ENCODE measurements at regions not wholly inside any gene's neighbourhood (a gene's known extent, or its start where the extent isn't known, plus 50 kb on each side); places are given as distances from the start of the nearest gene placed in this dataset.

DNA sequence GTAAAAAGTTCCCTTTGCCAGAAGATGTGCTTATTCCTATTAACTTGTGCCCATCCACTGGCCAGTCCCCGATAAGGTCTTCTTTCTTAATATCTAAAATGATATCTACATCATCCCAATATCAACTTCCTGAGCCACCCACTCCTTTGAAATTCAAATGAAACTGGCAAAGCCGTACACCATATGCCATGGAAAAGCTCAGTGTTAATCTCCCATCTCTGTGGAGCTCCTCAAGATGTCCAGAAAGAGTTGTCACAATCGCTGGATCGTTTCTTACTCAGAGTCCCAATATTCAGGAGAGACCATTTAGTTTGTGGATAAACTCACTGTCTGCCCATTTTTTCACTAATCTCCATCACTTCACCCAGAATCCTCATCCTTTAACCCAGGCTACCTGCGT lies 420.7 kb downstream of the NPIPA8 start:
- no peak overlapping the region for H3K4me3 ChIP-seq (ENCODE audit: low read depth, low read length)
- CTCF ChIA-PET: no interaction called here

GRCh38 chr16:17914168-17914567 lies 422.4 kb downstream of the NPIPA8 start:
- ChIA-PET POLR2A (no interaction called here), CTCF (no interaction called here)
- H3K4me1 ChIP-seq (ENCODE audit: control insufficient read depth, insufficient read depth, low read length): no peaks in the 10 kb centered on the region
- H3K4me3 ChIP-seq (ENCODE audit: low read depth, low read length): no peak overlapping the region
- no peak overlapping the region for H3K27ac ChIP-seq (ENCODE audit: extremely low read depth, low read depth, low read length)
- no peaks in the 10 kb centered on the region for H3K36me3 ChIP-seq (ENCODE audit: control insufficient read depth in 2 of 2, insufficient read depth in 1 of 2, low read length in 2 of 2)
- TF ChIP-seq ZNF391 (tag by site-specific recombination; IDR thresholded peaks at IDR 0.05; ENCODE audit: borderline replicate concordance, low read depth) (no peak), ZNF529 (tag by site-specific recombination; IDR thresholded peaks at IDR 0.05; ENCODE audit: insufficient replicate concordance) (no peak), ZBTB48 (tag by site-specific recombination; IDR thresholded peaks at IDR 0.05) (no peak), GFI1B (tag by site-specific recombination; IDR thresholded peaks at IDR 0.05) (no peak), ZNF138 (tag by site-specific recombination; IDR thresholded peaks at IDR 0.05; ENCODE audit: borderline replicate concordance) (no peak), BCL11A (tag by site-specific recombination; IDR thresholded peaks at IDR 0.05; ENCODE audit: low read depth) (no peak), FEZF1 (tag by site-specific recombination; IDR thresholded peaks at IDR 0.05) (no peak), ZNF660 (tag by site-specific recombination; IDR thresholded peaks at IDR 0.05) (no peak), ZNF549 (tag by site-specific recombination; IDR thresholded peaks at IDR 0.05) (no peak), ZNF776 (tag by site-specific recombination; IDR thresholded peaks at IDR 0.05; ENCODE audit: borderline replicate concordance) (no peak), ZNF677 (tag by site-specific recombination; IDR thresholded peaks at IDR 0.05) (no peak), ZBTB17 (tag by site-specific recombination; IDR thresholded peaks at IDR 0.05) (no peak), ZNF426 (tag by site-specific recombination; IDR thresholded peaks at IDR 0.05) (no peak)
- TF ChIP-seq, protein P1, sequence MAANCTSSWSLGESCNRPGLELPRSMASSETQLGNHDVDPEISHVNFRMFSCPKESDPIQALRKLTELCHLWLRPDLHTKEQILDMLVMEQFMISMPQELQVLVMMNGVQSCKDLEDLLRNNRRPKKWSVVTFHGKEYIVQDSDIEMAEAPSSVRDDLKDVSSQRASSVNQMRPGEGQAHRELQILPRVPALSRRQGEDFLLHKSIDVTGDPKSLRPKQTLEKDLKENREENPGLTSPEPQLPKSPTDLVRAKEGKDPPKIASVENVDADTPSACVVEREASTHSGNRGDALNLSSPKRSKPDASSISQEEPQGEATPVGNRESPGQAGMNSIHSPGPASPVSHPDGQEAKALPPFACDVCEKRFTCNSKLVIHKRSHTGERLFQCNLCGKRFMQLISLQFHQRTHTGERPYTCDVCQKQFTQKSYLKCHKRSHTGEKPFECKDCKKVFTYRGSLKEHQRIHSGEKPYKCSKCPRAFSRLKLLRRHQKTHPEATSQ (tag by site-specific recombination; IDR thresholded peaks at IDR 0.05): no peak
- H3K9me3 ChIP-seq (ENCODE audit: control insufficient read depth, insufficient read depth, low read depth, low read length): no peaks in the 10 kb centered on the region

More for the DNA sequence above, 420.7 kb downstream of the NPIPA8 start:
- TF ChIP-seq ZBTB7A (tag by site-specific recombination; IDR thresholded peaks at IDR 0.05; ENCODE audit: low read depth) (no peak), MYNN (tag by site-specific recombination; IDR thresholded peaks at IDR 0.05; ENCODE audit: borderline replicate concordance) (no peak), ZNF404 (tag by site-specific recombination; IDR thresholded peaks at IDR 0.05) (no peak), ZBTB1 (tag by site-specific recombination; IDR thresholded peaks at IDR 0.05) (no peak), SCRT1 (tag by site-specific recombination; IDR thresholded peaks at IDR 0.05; ENCODE audit: borderline replicate concordance) (no peak), ZNF366 (tag by site-specific recombination; conservative IDR thresholded peaks at IDR 0.05) (no peak), ZNF280C (tag by site-specific recombination; IDR thresholded peaks at IDR 0.05) (no peak), ZBTB8A (tag by site-specific recombination; IDR thresholded peaks at IDR 0.05) (no peak), ZNF341 (tag by site-specific recombination; IDR thresholded peaks at IDR 0.05; ENCODE audit: low read depth) (no peak), ZFP41 (tag by site-specific recombination; IDR thresholded peaks at IDR 0.05; ENCODE audit: borderline replicate concordance) (no peak), SALL2 (tag by site-specific recombination; IDR thresholded peaks at IDR 0.05; ENCODE audit: borderline replicate concordance) (no peak), TCF7L2 (IDR thresholded peaks at IDR 0.05; ENCODE audit: borderline replicate concordance, low read depth, low read length) (no peak), HOXD13 (CRISPR knock-in tag; IDR thresholded peaks at IDR 0.05; ENCODE audit: borderline replicate concordance) (no peak), ZNF248 (tag by site-specific recombination; IDR thresholded peaks at IDR 0.05) (no peak), KLF10 (tag by site-specific recombination; IDR thresholded peaks at IDR 0.05) (no peak), KLF7 (tag by site-specific recombination; IDR thresholded peaks at IDR 0.05; ENCODE audit: borderline replicate concordance) (no peak), ELK4 (IDR thresholded peaks at IDR 0.05; ENCODE audit: borderline replicate concordance, low read depth, low read length) (no peak), BCL11B (tag by site-specific recombination; IDR thresholded peaks at IDR 0.05; ENCODE audit: low read depth) (no peak)
- TF ChIP-seq, protein P2, sequence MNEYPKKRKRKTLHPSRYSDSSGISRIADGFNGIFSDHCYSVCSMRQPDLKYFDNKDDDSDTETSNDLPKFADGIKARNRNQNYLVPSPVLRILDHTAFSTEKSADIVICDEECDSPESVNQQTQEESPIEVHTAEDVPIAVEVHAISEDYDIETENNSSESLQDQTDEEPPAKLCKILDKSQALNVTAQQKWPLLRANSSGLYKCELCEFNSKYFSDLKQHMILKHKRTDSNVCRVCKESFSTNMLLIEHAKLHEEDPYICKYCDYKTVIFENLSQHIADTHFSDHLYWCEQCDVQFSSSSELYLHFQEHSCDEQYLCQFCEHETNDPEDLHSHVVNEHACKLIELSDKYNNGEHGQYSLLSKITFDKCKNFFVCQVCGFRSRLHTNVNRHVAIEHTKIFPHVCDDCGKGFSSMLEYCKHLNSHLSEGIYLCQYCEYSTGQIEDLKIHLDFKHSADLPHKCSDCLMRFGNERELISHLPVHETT (tag by site-specific recombination; IDR thresholded peaks at IDR 0.05): no peak
- no peaks in the 10 kb centered on the region for H3K4me1 ChIP-seq (ENCODE audit: control insufficient read depth, insufficient read depth, low read length)
- H3K27ac ChIP-seq (ENCODE audit: extremely low read depth, low read depth, low read length): no peak overlapping the region
- H3K36me3 ChIP-seq (ENCODE audit: control insufficient read depth in 2 of 2, insufficient read depth in 1 of 2, low read length in 2 of 2): no peaks in the 10 kb centered on the region
- no peaks in the 10 kb centered on the region for H3K9me3 ChIP-seq (ENCODE audit: control insufficient read depth, insufficient read depth, low read depth, low read length)
- POLR2A ChIA-PET: no interaction called here
